ENCODE measurements at regions not wholly inside any gene's neighbourhood (a gene's known extent, or its start where the extent isn't known, plus 50 kb on each side); places are given as distances from the start of the nearest gene placed in this dataset.

DNA sequence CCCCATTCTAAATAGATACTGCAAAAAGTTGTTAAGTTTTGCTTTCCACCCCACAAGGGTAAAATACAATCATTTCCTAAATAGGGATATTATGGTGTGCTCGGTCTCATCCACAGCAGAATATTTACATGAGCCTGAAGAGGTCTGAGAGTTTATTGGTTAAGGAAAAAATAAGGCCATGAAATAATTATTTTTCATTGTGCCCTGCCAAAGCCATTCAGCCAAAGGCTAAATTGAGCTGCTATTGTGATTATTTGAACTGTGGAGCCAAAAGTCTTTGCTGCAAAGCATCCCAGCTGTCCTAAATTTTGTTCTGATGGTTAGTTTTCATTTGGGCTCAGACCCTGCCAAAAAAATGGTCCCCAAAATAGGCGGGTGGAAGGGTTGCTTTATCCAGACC lies 298.7 kb upstream of the ESRRG start:
- TF ChIP-seq CTCF (IDR thresholded peaks at IDR 0.05) (no peak), POLR2A (IDR thresholded peaks at IDR 0.05) (no peak)

Data from adrenal gland (tissue), 5 donors.